Spinal cord (tissue), 9 donors: ENCODE measurements at regions not wholly inside any gene's neighbourhood (a gene's known extent, or its start where the extent isn't known, plus 50 kb on each side); places are given as distances from the start of the nearest gene placed in this dataset.
"Not testable (repeated sequence)": the region's sequence is repeated elsewhere in the genome, so short reads cannot be mapped to it uniquely, and the experiment has no call there.

ENCODE experiments used
- DNase-seq, 6 donors: peaks; one replicate each; pipeline versions ENCODE4 v3.0.0 to v3.0.0-alpha.2; 2013 to 2015; ENCODE audit warnings: low spot score in 6 of 6, low read depth in 4 of 6
- H3K27ac ChIP-seq: one replicate; pipeline ENCODE4 v1.5.1; 2013; ENCODE audit warnings: low read depth, low read length, control low read depth
- H3K27me3 ChIP-seq: one replicate; pipeline ENCODE4 v1.6.1; 2013; ENCODE audit warnings: low read length; ENCODE audit not compliant: control insufficient read depth, insufficient read depth
- H3K36me3 ChIP-seq: one replicate; pipeline ENCODE4 v1.6.1; 2013; ENCODE audit warnings: low read length; ENCODE audit not compliant: control insufficient read depth, insufficient read depth
- H3K4me1 ChIP-seq: one replicate; pipeline ENCODE4 v1.6.1; 2013; ENCODE audit warnings: low read length; ENCODE audit not compliant: control insufficient read depth, insufficient read depth
- H3K4me3 ChIP-seq: one replicate; pipeline ENCODE4 v1.5.1; 2013; ENCODE audit warnings: low read depth, low read length, control low read depth
- H3K9me3 ChIP-seq: one replicate; pipeline ENCODE4 v1.6.1; 2013; ENCODE audit warnings: low read length; ENCODE audit not compliant: control insufficient read depth, insufficient read depth
- WGBS: methylation state at CpG from one replicate; pipeline ENCODE4 v1.1.5; 2013; ENCODE audit warnings: missing lambda C conversion rate; ENCODE audit not compliant: insufficient coverage; 5-methylcytosine and 5-hydroxymethylcytosine counted together
- donor health status: healthy.

DNA sequence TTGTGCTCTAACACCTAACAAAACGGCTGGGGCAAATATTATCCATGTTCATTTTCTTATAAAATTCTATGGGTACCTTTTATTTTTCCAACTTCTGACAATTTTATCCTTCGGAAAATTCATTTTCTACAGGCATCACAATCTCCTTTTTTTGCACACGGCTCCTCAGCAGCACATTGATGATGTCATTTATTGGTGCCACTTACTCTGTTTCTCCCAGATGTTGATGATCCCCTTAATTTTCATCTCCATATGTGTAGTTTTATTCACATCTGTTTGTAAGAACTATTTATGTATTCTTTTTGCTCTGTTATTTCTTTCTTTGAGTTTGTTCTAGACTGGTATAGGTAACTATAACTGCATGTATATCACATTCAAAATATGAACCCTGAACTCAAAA is 1660.8 kb upstream of the DDX18 start:
- H3K27me3 ChIP-seq: no peaks in the 10 kb centered on the region
- H3K4me1 ChIP-seq: no peaks in the 10 kb centered on the region
- DNase-seq: no peak
- no peak overlapping the region for H3K27ac ChIP-seq
- no peaks in the 10 kb centered on the region for H3K36me3 ChIP-seq
- 94% methylated on average over 2 of the region's 3 CpGs for WGBS
- no peak overlapping the region for H3K4me3 ChIP-seq
- H3K9me3 ChIP-seq: peaks cover 4% of the 10 kb centered on the region

DNA sequence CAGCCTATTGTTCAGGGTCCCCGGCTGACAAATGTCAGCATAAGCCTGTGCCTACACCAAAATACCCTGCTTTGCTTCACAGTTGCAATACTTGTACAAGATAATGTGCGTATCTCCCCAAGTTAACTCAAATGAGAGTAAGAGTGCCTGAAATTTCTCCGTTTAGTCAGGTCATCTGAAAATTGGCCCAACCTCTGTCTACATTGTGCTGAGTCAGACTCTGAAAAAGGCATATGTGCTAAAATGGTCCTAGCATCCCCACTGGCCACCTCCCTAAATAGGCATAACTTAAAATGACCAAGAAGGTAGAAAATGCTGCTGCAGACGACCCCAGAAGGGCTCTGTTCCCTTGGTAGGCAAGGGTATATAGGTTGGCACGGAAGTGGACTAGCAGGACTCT is 1653.8 kb upstream of the DDX18 start:
- no peak overlapping the region for H3K27ac ChIP-seq
- H3K4me3 ChIP-seq: no peak overlapping the region
- no peaks in the 10 kb centered on the region for H3K36me3 ChIP-seq
- H3K4me1 ChIP-seq: no peaks in the 10 kb centered on the region
- WGBS: 82% methylated on average over 5 of the region's 5 CpGs
- peaks cover 5% of the 10 kb centered on the region for H3K9me3 ChIP-seq
- H3K27me3 ChIP-seq: no peaks in the 10 kb centered on the region
- no peak for DNase-seq

DNA sequence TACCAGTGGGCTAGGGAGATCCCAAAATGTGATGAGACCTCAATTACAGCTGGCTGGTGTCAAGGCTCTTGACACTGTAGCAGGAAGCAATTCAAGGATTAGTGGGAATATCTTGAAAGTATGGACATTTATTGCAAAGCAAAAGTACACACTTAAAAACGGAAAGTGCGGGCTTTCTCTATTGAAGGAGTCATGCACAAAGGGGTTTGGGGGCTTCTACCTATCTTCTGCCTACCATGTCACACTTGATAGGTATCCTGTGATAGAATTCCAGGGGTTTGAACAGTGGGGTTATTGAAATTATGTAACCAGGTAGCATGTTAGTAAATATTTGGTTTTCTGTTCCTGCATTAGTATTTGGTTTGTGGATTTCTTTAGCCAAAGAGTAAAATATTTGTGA is 1652.1 kb upstream of the DDX18 start:
- Histone ChIP-seq H3K36me3 (no peaks in the 10 kb centered on the region), H3K9me3 (peaks cover 2% of the 10 kb centered on the region), H3K4me1 (no peaks in the 10 kb centered on the region), H3K4me3 (no peak overlapping the region), H3K27me3 (no peaks in the 10 kb centered on the region), H3K27ac (no peak overlapping the region)
- no peak for DNase-seq
- whole genome bisulfite sequencing: 100% methylated on average over 1 of the region's 2 CpGs

DNA sequence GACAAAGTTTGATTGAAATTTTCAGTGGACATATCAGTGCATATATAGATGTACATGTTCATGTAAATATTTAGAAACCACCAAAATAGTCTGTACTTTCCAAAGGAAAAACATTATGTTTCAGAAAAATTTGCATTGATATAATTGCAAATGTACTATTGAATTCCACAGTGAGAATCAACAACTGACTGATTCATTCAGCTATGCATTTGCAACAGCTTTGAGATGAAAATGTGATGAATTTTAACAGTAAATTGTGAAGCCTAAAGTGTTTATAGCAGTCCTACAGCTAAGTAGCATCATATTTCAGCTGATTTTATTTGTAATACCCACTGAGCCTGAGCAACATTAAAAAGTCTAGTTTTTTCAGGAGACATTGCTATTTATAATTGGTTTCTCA is 1647.4 kb upstream of the DDX18 start:
- H3K36me3 ChIP-seq: no peaks in the 10 kb centered on the region
- DNase-seq: peak in 2 of 6 donors; percentile 25 to 43
- H3K27me3 ChIP-seq: no peaks in the 10 kb centered on the region

DNA sequence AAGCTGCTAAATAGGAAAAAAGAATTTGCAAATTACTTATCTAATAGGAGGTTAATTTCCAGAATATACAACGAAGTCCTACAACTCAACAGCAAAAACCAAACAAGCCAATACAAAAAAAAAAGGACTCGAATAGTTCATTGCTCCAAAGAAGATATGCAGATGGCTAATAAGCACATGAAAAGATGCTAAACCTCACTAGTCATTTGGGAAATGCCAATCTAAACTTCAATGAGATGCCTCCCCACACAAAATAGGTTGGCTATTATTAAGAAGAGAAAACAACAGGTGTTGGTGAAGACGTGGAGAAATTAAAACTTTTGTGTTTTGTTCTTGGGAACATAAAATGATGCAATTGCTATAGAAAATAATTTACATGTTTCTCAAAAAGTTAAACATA is 1634.4 kb upstream of the DDX18 start:
- DNase-seq: no peak
- no peak overlapping the region for H3K4me3 ChIP-seq
- no peak overlapping the region for H3K27ac ChIP-seq
- H3K36me3 ChIP-seq: no peaks in the 10 kb centered on the region
- no CpG with 5 or more reads among the region's 3 CpGs for WGBS
- H3K9me3 ChIP-seq: no peaks in the 10 kb centered on the region
- H3K27me3 ChIP-seq: no peaks in the 10 kb centered on the region
- H3K4me1 ChIP-seq: no peaks in the 10 kb centered on the region

More for the DNA sequence above, 1647.4 kb upstream of the DDX18 start:
- Histone ChIP-seq H3K4me1 (no peaks in the 10 kb centered on the region), H3K9me3 (peaks cover 2% of the 10 kb centered on the region), H3K27ac (no peak overlapping the region), H3K4me3 (no peak overlapping the region)

DNA sequence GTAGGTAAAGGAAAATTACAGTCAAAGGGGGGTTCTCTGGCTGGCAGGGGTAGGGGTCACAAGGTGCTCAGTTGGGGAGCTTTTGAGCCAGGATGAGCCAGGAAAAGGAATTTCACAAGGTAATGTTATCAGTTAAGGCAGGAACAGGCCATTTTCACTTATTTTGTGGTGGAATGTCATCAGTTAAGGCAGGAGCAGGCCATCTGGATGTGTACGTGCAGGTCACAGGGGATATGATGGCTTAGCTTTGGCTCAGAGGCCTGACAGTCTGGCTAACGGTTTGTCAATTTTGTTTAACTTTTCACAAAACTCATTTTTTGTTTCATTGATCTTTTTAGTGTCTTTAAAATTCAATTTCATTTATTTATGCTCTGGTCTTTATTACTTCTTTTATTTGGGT is 1623.8 kb upstream of the DDX18 start:
- not testable (repeated sequence) for H3K27me3 ChIP-seq, H3K9me3 ChIP-seq, H3K27ac ChIP-seq, H3K4me1 ChIP-seq, DNase-seq, H3K36me3 ChIP-seq, H3K4me3 ChIP-seq
- 86% methylated on average over 1 of the region's 2 CpGs for WGBS

DNA sequence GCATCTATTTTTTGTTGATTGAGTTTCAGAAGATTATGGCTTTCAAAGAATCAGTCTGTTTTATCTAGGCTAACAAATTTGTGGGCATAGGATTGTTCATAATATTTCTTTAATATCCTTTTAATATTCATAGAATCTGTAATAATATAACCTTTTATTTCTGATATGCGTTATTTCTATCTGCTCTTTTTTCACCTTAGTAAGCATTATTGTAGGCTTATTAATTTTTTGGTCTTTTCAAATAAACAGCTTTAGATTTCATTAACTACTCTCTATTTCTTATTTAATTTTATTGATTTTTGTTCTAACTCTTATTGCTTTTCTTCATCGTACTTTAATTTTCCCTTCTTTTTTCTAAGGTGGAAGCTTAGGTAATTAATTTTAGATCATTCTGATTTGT is 1614.4 kb upstream of the DDX18 start:
- no peak for DNase-seq
- Histone ChIP-seq H3K9me3 (peaks cover 3% of the 10 kb centered on the region), H3K27me3 (no peaks in the 10 kb centered on the region), H3K27ac (no peak overlapping the region), H3K4me3 (no peak overlapping the region), H3K36me3 (no peaks in the 10 kb centered on the region), H3K4me1 (no peaks in the 10 kb centered on the region)
- WGBS: no CpG with 5 or more reads among the region's 2 CpGs

DNA sequence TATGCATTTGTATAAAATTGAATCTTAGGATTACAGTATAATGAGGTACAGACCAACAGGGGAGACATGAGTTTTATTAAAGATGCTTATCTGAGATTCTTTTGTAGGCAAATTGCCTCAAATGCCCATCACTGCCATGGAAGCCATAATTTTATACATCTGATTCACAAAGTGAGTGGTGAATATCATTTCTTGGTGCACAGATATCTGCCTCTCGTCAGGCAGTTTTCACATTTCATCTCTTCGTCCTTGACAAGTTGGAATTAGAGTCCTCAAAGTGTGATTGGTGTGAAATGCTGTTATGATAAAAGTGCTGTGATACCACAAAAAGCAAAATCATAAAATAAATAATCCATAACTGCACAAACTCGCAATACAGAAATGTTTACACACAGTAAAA is 1602.8 kb upstream of the DDX18 start:
- H3K27me3 ChIP-seq: no peaks in the 10 kb centered on the region
- no peak for DNase-seq
- H3K9me3 ChIP-seq: no peaks in the 10 kb centered on the region
- no CpG with 5 or more reads among the region's 3 CpGs for WGBS
- no peak overlapping the region for H3K27ac ChIP-seq
- H3K4me3 ChIP-seq: no peak overlapping the region
- no peaks in the 10 kb centered on the region for H3K4me1 ChIP-seq
- H3K36me3 ChIP-seq: no peaks in the 10 kb centered on the region

DNA sequence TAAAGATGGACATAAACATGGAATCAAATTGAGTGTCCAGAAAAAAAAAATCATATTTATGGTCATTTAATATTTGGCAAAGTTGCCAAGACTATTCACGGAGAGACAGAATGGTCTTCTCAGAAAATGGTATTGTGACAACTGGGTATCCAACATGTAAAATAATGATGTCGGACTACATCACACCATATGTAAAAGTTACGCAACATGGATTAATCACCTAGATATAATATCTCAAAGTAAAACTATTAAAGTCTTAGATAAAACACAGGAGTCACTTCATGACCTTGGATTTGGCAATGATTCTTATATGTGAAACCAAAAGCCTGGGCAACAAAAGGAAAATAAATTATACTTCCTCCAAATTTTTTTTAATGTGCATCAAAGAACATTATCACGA is 1591.7 kb upstream of the DDX18 start:
- Histone ChIP-seq H3K27me3 (no peaks in the 10 kb centered on the region), H3K27ac (no peak overlapping the region), H3K36me3 (no peaks in the 10 kb centered on the region), H3K4me1 (no peaks in the 10 kb centered on the region), H3K9me3 (no peaks in the 10 kb centered on the region), H3K4me3 (no peak overlapping the region)
- DNase-seq: no peak
- WGBS: no CpG with 5 or more reads among the region's 4 CpGs

DNA sequence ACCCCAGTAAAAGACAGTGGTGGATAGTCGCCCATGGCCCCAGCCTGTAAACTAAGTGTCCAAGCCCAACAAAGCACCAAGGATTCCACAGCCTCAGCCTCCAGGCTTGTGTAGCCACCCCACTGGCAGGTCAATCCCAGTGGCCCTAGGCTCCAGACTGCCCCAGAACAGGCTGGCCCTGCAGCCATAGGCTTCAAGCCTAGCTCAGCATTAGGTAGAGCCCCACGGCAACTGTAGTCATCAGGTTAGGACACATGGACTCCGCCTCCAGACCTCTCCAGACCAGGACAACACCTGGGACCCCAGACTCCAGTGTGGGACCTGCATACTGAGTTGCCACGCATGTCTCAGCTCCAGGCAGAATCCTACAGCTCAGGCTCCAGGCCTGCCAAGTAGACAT is 1590.6 kb upstream of the DDX18 start:
- no peaks in the 10 kb centered on the region for H3K9me3 ChIP-seq
- DNase-seq: no peak
- H3K4me3 ChIP-seq: no peak overlapping the region
- H3K27ac ChIP-seq: no peak overlapping the region
- WGBS: 96% methylated on average over 4 of the region's 4 CpGs
- no peaks in the 10 kb centered on the region for H3K36me3 ChIP-seq
- H3K4me1 ChIP-seq: no peaks in the 10 kb centered on the region
- no peaks in the 10 kb centered on the region for H3K27me3 ChIP-seq
